DOHH2 (cell line): ENCODE measurements at regions not wholly inside any gene's neighbourhood (a gene's known extent, or its start where the extent isn't known, plus 50 kb on each side); places are given as distances from the start of the nearest gene placed in this dataset.

Experiments
- H3F3A ChIP-seq: fragments of 200-600 bp; sonication (generic), shearing (Covaris generic); 2 replicates; pipeline ENCODE4 v1.6.0; 2016; ENCODE audit warnings: antibody characterized with exemption, mild to moderate bottlenecking; ENCODE audit not compliant: control insufficient read depth, insufficient read depth
- H3K27ac ChIP-seq: fragments of 200-600 bp; sonication (generic); 2 replicates; pipeline ENCODE4 v1.5.1; 2014; ENCODE audit warnings: low read depth, mild to moderate bottlenecking, low read length, moderate library complexity
- H3K27me3 ChIP-seq: fragments of 200-600 bp; sonication (generic); 2 replicates; pipeline ENCODE4 v1.6.1; 2014; ENCODE audit warnings: mild to moderate bottlenecking, low read length, mixed read lengths; ENCODE audit not compliant: control insufficient read depth
- H3K36me3 ChIP-seq: fragments of 200-600 bp; sonication (generic); 2 replicates; pipeline ENCODE4 v1.6.1; 2014; ENCODE audit warnings: mild to moderate bottlenecking, low read length, moderate library complexity, mixed read lengths; ENCODE audit not compliant: control insufficient read depth
- H3K4me1 ChIP-seq: fragments of 200-600 bp; sonication (generic); 2 replicates; pipeline ENCODE4 v1.6.1; 2014; ENCODE audit warnings: mild to moderate bottlenecking, low read length, mixed read lengths; ENCODE audit not compliant: control insufficient read depth
- H3K4me2 ChIP-seq: fragments of 200-600 bp; sonication (generic); 2 replicates; pipeline ENCODE4 v1.6.0; 2014; ENCODE audit warnings: mild to moderate bottlenecking, low read length, moderate library complexity
- H3K4me3 ChIP-seq: fragments of 200-600 bp; sonication (generic); 2 replicates; pipeline ENCODE4 v1.5.1; 2014; ENCODE audit warnings: mild to moderate bottlenecking, low read length, mixed read lengths
- H3K79me2 ChIP-seq: fragments of 200-600 bp; sonication (generic); 2 replicates; pipeline ENCODE4 v1.6.1; 2014; ENCODE audit warnings: mild to moderate bottlenecking, low read length, mixed read lengths; ENCODE audit not compliant: control insufficient read depth
- H3K9me2 ChIP-seq: fragments of 200-600 bp; sonication (generic); replicated peaks from 2 replicates; pipeline ENCODE4 v1.6.1; 2014; ENCODE audit warnings: mild to moderate bottlenecking, low read length, mixed read lengths; ENCODE audit not compliant: control insufficient read depth
- H3K9me3 ChIP-seq: fragments of 200-600 bp; sonication (generic); 2 replicates; pipeline ENCODE4 v1.6.1; 2014; ENCODE audit warnings: antibody characterized with exemption, low read length, mixed read lengths; ENCODE audit not compliant: control insufficient read depth, insufficient read depth
- H4K20me1 ChIP-seq: fragments of 200-600 bp; sonication (generic); 2 replicates; pipeline ENCODE4 v1.6.0; 2014; ENCODE audit warnings: low read depth, mild to moderate bottlenecking, antibody characterized with exemption, low read length, moderate library complexity; ENCODE audit not compliant: control insufficient read depth, insufficient read depth
- EZH2phosphoT487 ChIP-seq: fragments of 200-600 bp; sonication (generic); IDR thresholded peaks from 2 replicates; pipeline ENCODE4 v1.6.1; 2017; ENCODE audit warnings: borderline replicate concordance, mild to moderate bottlenecking, antibody characterized with exemption, low read length, moderate library complexity, mixed read lengths
- TF ChIP-seq, protein P1 (sequence below): fragments of 200-600 bp; sonication (generic); IDR thresholded peaks from one replicate; pipeline ENCODE4 v1.5.1; 2014; ENCODE audit warnings: antibody characterized with exemption, mild to moderate bottlenecking, low read depth, low read length; ENCODE audit not compliant: poor library complexity, severe bottlenecking

DNA sequence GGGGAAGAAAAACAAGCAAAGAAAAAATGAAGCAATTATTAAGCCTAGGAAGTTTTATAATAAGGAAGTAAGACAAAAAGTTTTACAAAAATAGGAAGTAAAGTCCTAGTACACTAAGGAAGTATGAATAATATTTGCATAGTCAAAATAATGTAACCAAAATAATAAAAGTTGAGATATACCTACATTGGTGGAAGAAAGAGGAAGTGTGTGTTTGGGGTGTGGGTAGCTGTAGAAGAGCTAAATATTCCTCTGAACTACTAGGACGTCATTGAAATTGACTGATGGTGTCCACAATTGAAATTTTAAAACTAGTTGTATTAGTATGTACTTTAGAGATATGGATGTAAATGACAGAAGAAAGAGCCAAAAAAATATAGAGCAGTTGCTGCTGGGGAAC lies 228.4 kb upstream of the OTX2 start:
- H3F3A ChIP-seq: no peaks in the 10 kb centered on the region
- no peaks in the 10 kb centered on the region for H3K9me2 ChIP-seq
- peak overlapping the region; percentile 27 for H3K27ac ChIP-seq
- TF ChIP-seq, protein P1, sequence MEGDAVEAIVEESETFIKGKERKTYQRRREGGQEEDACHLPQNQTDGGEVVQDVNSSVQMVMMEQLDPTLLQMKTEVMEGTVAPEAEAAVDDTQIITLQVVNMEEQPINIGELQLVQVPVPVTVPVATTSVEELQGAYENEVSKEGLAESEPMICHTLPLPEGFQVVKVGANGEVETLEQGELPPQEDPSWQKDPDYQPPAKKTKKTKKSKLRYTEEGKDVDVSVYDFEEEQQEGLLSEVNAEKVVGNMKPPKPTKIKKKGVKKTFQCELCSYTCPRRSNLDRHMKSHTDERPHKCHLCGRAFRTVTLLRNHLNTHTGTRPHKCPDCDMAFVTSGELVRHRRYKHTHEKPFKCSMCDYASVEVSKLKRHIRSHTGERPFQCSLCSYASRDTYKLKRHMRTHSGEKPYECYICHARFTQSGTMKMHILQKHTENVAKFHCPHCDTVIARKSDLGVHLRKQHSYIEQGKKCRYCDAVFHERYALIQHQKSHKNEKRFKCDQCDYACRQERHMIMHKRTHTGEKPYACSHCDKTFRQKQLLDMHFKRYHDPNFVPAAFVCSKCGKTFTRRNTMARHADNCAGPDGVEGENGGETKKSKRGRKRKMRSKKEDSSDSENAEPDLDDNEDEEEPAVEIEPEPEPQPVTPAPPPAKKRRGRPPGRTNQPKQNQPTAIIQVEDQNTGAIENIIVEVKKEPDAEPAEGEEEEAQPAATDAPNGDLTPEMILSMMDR: no peak
- TF ChIP-seq EZH2phosphoT487: no peak
- H3K4me3 ChIP-seq: peak overlapping the region; percentile 34
- no peaks in the 10 kb centered on the region for H4K20me1 ChIP-seq
- no peaks in the 10 kb centered on the region for H3K27me3 ChIP-seq
- no peaks in the 10 kb centered on the region for H3K36me3 ChIP-seq
- H3K4me2 ChIP-seq: peak overlapping the region; percentile 41
- H3K4me1 ChIP-seq: peaks cover 14% of the 10 kb centered on the region
- H3K79me2 ChIP-seq: no peaks in the 10 kb centered on the region
- H3K9me3 ChIP-seq: no peaks in the 10 kb centered on the region

GRCh38 chr14:57031474-57031873 lies 221.2 kb upstream of the OTX2 start:
- no peaks in the 10 kb centered on the region for H3K79me2 ChIP-seq
- H3K27me3 ChIP-seq: no peaks in the 10 kb centered on the region
- no peak overlapping the region for H3K4me2 ChIP-seq
- H4K20me1 ChIP-seq: no peaks in the 10 kb centered on the region
- H3K36me3 ChIP-seq: no peaks in the 10 kb centered on the region
- H3F3A ChIP-seq: no peaks in the 10 kb centered on the region
- no peak overlapping the region for H3K27ac ChIP-seq
- no peaks in the 10 kb centered on the region for H3K4me1 ChIP-seq
- no peak overlapping the region for H3K4me3 ChIP-seq
- no peaks in the 10 kb centered on the region for H3K9me3 ChIP-seq
- no peak for TF ChIP-seq EZH2phosphoT487
- TF ChIP-seq, protein P1: no peak
- H3K9me2 ChIP-seq: no peaks in the 10 kb centered on the region

GRCh38 chr14:57029620-57030253 lies 219.5 kb upstream of the OTX2 start:
- H3F3A ChIP-seq: no peaks in the 10 kb centered on the region

More at GRCh38 chr14:57029620-57030253, 219.5 kb upstream of the OTX2 start:
- Histone ChIP-seq H3K4me3 (no peak overlapping the region), H3K27ac (no peak overlapping the region), H4K20me1 (no peaks in the 10 kb centered on the region), H3K36me3 (no peaks in the 10 kb centered on the region), H3K79me2 (no peaks in the 10 kb centered on the region), H3K9me2 (no peaks in the 10 kb centered on the region), H3K9me3 (no peaks in the 10 kb centered on the region), H3K4me2 (no peak overlapping the region), H3K27me3 (no peaks in the 10 kb centered on the region), H3K4me1 (no peaks in the 10 kb centered on the region)
- no peak for TF ChIP-seq EZH2phosphoT487
- TF ChIP-seq, protein P1: no peak
